ENCODE measurements at regions not wholly inside any gene's neighbourhood (a gene's known extent, or its start where the extent isn't known, plus 50 kb on each side); places are given as distances from the start of the nearest gene placed in this dataset.
"Not testable (repeated sequence)": the region's sequence is repeated elsewhere in the genome, so short reads cannot be mapped to it uniquely, and the experiment has no call there.

- no peak for DNase-seq
These were observed 203.3 kb upstream of the IMPG1 start for GRCh38 chr6:76275746-76276145.

- no peak for DNase-seq
These were observed 192.0 kb upstream of the IMPG1 start for GRCh38 chr6:76264468-76264867.

GRCh38 chr6:76262240-76262639, 189.8 kb upstream of the IMPG1 start:
- no peak for DNase-seq

GRCh38 chr6:76250666-76251065, 178.2 kb upstream of the IMPG1 start:
- DNase-seq = no peak

GRCh38 chr6:76247527-76247926, 175.1 kb upstream of the IMPG1 start:
- no peak for DNase-seq

- no peak for DNase-seq
These were observed 167.6 kb upstream of the IMPG1 start for GRCh38 chr6:76240092-76240491.

- no peak for DNase-seq
These were observed 158.2 kb upstream of the IMPG1 start for GRCh38 chr6:76230711-76231110.

GRCh38 chr6:76222189-76222588, 149.7 kb upstream of the IMPG1 start:
- no peak for DNase-seq

- DNase-seq = no peak
These were observed 149.1 kb upstream of the IMPG1 start for GRCh38 chr6:76221525-76221924.

GRCh38 chr6:76220805-76221204, 148.3 kb upstream of the IMPG1 start:
- peak; percentile 2 for DNase-seq

- DNase-seq = no peak
These were observed 145.1 kb upstream of the IMPG1 start for GRCh38 chr6:76217606-76218005.

GRCh38 chr6:76214546-76214945, 142.1 kb upstream of the IMPG1 start:
- DNase-seq = no peak

- no peak for DNase-seq
These were observed 102.3 kb upstream of the IMPG1 start for GRCh38 chr6:76174722-76175121.

GRCh38 chr6:76166874-76167273, 94.4 kb upstream of the IMPG1 start:
- no peak for DNase-seq

- no peak for DNase-seq
These were observed 93.8 kb upstream of the IMPG1 start for GRCh38 chr6:76166297-76166696.

GRCh38 chr6:76165471-76166221, 93.2 kb upstream of the IMPG1 start:
- DNase-seq = no peak

GRCh38 chr6:76162811-76163210, 90.3 kb upstream of the IMPG1 start:
- DNase-seq = no peak

- not testable (repeated sequence) for DNase-seq
These were observed 85.3 kb upstream of the IMPG1 start for GRCh38 chr6:76157800-76158199.

- no peak for DNase-seq
These were observed 63.0 kb upstream of the IMPG1 start for GRCh38 chr6:76135481-76135880.

- DNase-seq = no peak
These were observed 62.2 kb upstream of the IMPG1 start for GRCh38 chr6:76134651-76135050.

GRCh38 chr6:76124018-76124417, 51.6 kb upstream of the IMPG1 start:
- DNase-seq = no peak

Data from midbrain (tissue), 1 donor.